Esophagus squamous epithelium (tissue), 5 donors: ENCODE measurements at regions not wholly inside any gene's neighbourhood (a gene's known extent, or its start where the extent isn't known, plus 50 kb on each side); places are given as distances from the start of the nearest gene placed in this dataset.

ENCODE experiments used
- DNase-seq: peaks from one replicate; lab custom pipeline; 2025; lab: John Stamatoyannopoulos, UW
- H3K27ac ChIP-seq, 4 donors: fragments of 200-600 bp; sonication (generic); one replicate each; pipeline ENCODE4 v1.5.1; 2016 to 2019; ENCODE audit warnings: mild to moderate bottlenecking in 1 of 4
- H3K27me3 ChIP-seq, 4 donors: fragments of 200-600 bp; sonication (generic); 1 replicate in 3 of 4; 2 replicates in 1 of 4; pipeline versions ENCODE4 v1.5.1 to v1.6.0; 2017 to 2021; ENCODE audit warnings: antibody characterized with exemption in 1 of 4
- H3K36me3 ChIP-seq, 3 donors: fragments of 200-600 bp; sonication (generic); one replicate each; pipeline ENCODE4 v1.5.1; 2016 to 2019
- H3K4me1 ChIP-seq, 3 donors: fragments of 200-600 bp; sonication (generic); one replicate each; pipeline ENCODE4 v1.5.1; 2017 to 2019
- H3K4me3 ChIP-seq, 4 donors: fragments of 200-600 bp; sonication (generic); 1 replicate in 3 of 4; 2 replicates in 1 of 4; pipeline ENCODE4 v1.5.1; 2016 to 2019; ENCODE audit warnings: mild to moderate bottlenecking in 2 of 4, moderate library complexity in 1 of 4
- H3K9me3 ChIP-seq, 3 donors: fragments of 200-600 bp; sonication (generic); one replicate each; pipeline ENCODE4 v1.5.1; 2016 to 2019
- CTCF ChIP-seq, 6 experiments: fragments of 450-650 bp in 4 of 6; fragments of 200-600 bp in 2 of 6; sonication (generic) in 2 of 6; IDR thresholded peaks; one replicate each; pipeline ENCODE4 v1.5.1; 2016 to 2019; ENCODE audit warnings: antibody characterized with exemption in 6 of 6, mild to moderate bottlenecking in 4 of 6, moderate library complexity in 4 of 6
- POLR2A ChIP-seq, 4 donors: fragments of 450-650 bp; IDR thresholded peaks; one replicate each; pipeline ENCODE4 v1.6.1; 2017; ENCODE audit warnings: antibody characterized with exemption in 4 of 4, mild to moderate bottlenecking in 4 of 4, moderate library complexity in 3 of 4
- WGBS, 2 donors: methylation state at CpG; one replicate each; pipeline ENCODE4 v1.1.5; 2018; 5-methylcytosine and 5-hydroxymethylcytosine counted together
- intact Hi-C: fragments of 100-400 bp; cut with DNase I; formaldehyde crosslinking; loops from one replicate; pipeline ENCODE4 v1.15.0; 2022
- donor health status: DM: yes; HTN: yes; CAD: no.

GRCh38 chr3:166962911-166963310, 417.2 kb downstream of the ZBBX start:
- no peak for TF ChIP-seq POLR2A (IDR thresholded peaks at IDR 0.05)
- no peak for TF ChIP-seq CTCF (IDR thresholded peaks at IDR 0.05)
- Histone ChIP-seq H3K27me3 (no peaks in the 10 kb centered on the region), H3K27ac (no peak overlapping the region), H3K9me3 (peaks cover 0 to 4% (median 0%) of the 10 kb centered on the region in 3 donors), H3K36me3 (no peaks in the 10 kb centered on the region), H3K4me1 (no peaks in the 10 kb centered on the region), H3K4me3 (no peak overlapping the region)
- 42 to 60% methylated on average over 2 of the region's 2 CpGs for WGBS, 2 donors
- intact Hi-C loops = no loop called here
- no peak for DNase-seq

GRCh38 chr3:166957121-166957520, 423.0 kb downstream of the ZBBX start:
- intact Hi-C loops = no loop called here
- DNase-seq = no peak
- no peak overlapping the region for H3K4me3 ChIP-seq
- H3K27ac ChIP-seq = no peak overlapping the region
- no peaks in the 10 kb centered on the region for H3K36me3 ChIP-seq
- H3K9me3 ChIP-seq = peaks cover 0 to 5% (median 0%) of the 10 kb centered on the region in 3 donors
- no peak for TF ChIP-seq POLR2A (IDR thresholded peaks at IDR 0.05)
- no peak for TF ChIP-seq CTCF (IDR thresholded peaks at IDR 0.05)
- no peaks in the 10 kb centered on the region for H3K4me1 ChIP-seq
- 66 to 86% methylated on average over 3 of the region's 3 CpGs for WGBS, 2 donors
- H3K27me3 ChIP-seq = no peaks in the 10 kb centered on the region

- no peak for DNase-seq
- 59 to 96% methylated on average over 2 to 4 of the region's 7 CpGs for WGBS, 2 donors
Measured at GRCh38 chr3:166955201-166955939, 424.7 kb downstream of the ZBBX start.

GRCh38 chr3:166934879-166935278, 445.2 kb downstream of the ZBBX start:
- intact Hi-C loops = no loop called here
- 73 to 87% methylated on average over 3 of the region's 3 CpGs for WGBS, 2 donors
- Histone ChIP-seq H3K36me3 (no peaks in the 10 kb centered on the region), H3K27ac (no peak overlapping the region), H3K9me3 (no peaks in the 10 kb centered on the region), H3K4me1 (no peaks in the 10 kb centered on the region), H3K27me3 (no peaks in the 10 kb centered on the region), H3K4me3 (no peak overlapping the region)
- DNase-seq = no peak
- TF ChIP-seq CTCF (IDR thresholded peaks at IDR 0.05) (no peak), POLR2A (IDR thresholded peaks at IDR 0.05) (no peak)

More at GRCh38 chr3:166955201-166955939, 424.7 kb downstream of the ZBBX start:
- intact Hi-C loops = no loop called here
- Histone ChIP-seq H3K36me3 (no peaks in the 10 kb centered on the region), H3K4me1 (no peaks in the 10 kb centered on the region), H3K9me3 (peaks cover 0 to 5% (median 0%) of the 10 kb centered on the region in 3 donors), H3K27ac (no peak overlapping the region), H3K4me3 (no peak overlapping the region), H3K27me3 (no peaks in the 10 kb centered on the region)
- TF ChIP-seq CTCF (IDR thresholded peaks at IDR 0.05) (no peak), POLR2A (IDR thresholded peaks at IDR 0.05) (no peak)

- no peaks in the 10 kb centered on the region for H3K27me3 ChIP-seq
- TF ChIP-seq CTCF (IDR thresholded peaks at IDR 0.05) (no peak), POLR2A (IDR thresholded peaks at IDR 0.05) (no peak)
- WGBS, 2 donors = 100% methylated on average over 1 of the region's 1 CpG; no CpG with 5 or more reads in 1 of the 2 donors
Measured at GRCh38 chr3:166917437-166917836, 462.7 kb downstream of the ZBBX start.

More at GRCh38 chr3:166917437-166917836, 462.7 kb downstream of the ZBBX start:
- no peak for DNase-seq
- intact Hi-C loops = no loop called here
- no peaks in the 10 kb centered on the region for H3K36me3 ChIP-seq
- H3K4me1 ChIP-seq = no peaks in the 10 kb centered on the region
- H3K9me3 ChIP-seq = peaks cover 0 to 18% (median 9%) of the 10 kb centered on the region in 3 donors
- H3K4me3 ChIP-seq = no peak overlapping the region
- H3K27ac ChIP-seq = no peak overlapping the region
